T-helper 2 cell treated with Interferon-gamma antibody and Interleukin-4, amounts not matched to agents 100 ng/mL and 5 ng/mL, for 36 hours (primary cell): ENCODE measurements at regions not wholly inside any gene's neighbourhood (a gene's known extent, or its start where the extent isn't known, plus 50 kb on each side); places are given as distances from the start of the nearest gene placed in this dataset.

Source experiments
- intact Hi-C: fragments of 100-400 bp; cut with micrococcal nuclease; formaldehyde crosslinking; loops from one replicate; pipeline ENCODE4 v1.15.1; 2023

DNA sequence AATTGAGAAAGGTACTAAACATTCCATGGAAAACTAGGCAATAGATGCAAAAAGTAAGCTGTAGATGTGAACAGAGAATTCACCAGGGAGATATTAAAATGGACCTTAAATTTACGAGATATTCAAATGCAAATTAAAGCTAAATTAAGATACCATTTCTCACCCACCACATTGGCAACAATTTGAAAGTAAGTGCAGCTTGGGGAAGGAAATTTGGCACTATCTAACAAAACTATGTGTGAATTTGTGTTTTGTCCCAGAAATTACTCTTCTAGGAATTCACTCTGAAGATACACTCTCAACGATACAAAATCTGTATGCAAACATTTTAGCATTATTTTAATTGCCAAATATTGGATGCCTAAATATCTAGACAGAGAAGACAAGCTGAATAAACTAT is 178.2 kb upstream of the SORCS1 start:
- intact Hi-C loops: no loop called here

DNA sequence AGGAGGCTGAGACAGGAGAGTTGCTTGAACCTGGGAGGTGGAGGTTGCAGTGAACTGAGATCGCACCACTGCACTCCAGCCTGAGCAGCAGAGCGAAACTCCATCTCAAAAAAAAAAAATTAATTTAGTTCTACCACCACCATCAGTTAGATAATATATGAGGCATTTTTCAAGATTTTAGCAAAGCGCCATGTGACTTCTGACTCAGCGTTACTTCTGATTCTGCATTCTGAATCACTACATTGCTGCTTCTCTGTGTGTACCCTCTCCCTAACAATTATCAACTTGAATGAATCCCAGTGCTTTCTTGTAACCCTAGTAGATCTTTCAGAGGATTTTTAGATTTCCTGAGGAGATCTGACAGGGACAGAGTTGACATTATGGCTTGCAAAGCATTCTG is 176.8 kb upstream of the SORCS1 start:
- intact Hi-C loops: no loop called here

DNA sequence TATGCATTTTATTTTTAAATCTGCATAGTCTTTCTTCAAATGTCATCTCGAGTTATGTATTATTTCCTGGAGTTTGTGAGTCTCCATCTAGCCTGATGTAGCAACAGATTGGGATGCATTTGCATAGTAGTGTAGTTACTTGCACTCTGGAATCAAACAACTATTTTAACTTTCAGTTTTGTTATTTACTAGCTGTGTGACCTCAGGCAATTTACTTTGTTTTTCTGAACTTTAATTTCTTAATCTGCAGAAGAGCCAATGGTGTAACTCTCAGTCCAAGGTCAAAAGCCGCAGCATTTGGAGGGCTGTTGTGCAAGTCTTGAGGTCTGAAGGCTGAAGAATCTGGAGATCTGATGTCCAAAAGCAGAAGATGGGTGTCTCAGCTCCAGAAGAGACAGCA is 175.8 kb upstream of the SORCS1 start:
- intact Hi-C loops: no loop called here

DNA sequence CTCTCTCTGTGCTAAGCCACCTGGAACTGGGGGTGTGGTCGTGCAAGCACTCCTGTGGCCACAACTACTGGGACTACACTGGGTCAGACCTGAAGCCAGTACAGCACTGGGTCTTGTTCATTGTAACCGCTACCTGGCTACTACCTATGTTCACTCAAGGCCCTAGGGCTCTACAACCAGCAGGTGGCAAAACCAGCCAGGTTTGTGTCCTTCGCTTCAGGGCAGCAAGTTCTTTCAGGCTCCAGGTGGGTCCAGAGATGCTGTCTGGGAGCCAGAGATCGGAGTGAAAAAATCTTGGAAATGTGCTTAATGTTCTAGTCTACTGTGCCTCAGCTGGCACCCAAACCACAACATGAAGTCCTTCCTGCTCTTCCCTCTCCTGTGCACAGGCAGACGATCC is 171.6 kb upstream of the SORCS1 start:
- intact Hi-C loops: no loop called here

DNA sequence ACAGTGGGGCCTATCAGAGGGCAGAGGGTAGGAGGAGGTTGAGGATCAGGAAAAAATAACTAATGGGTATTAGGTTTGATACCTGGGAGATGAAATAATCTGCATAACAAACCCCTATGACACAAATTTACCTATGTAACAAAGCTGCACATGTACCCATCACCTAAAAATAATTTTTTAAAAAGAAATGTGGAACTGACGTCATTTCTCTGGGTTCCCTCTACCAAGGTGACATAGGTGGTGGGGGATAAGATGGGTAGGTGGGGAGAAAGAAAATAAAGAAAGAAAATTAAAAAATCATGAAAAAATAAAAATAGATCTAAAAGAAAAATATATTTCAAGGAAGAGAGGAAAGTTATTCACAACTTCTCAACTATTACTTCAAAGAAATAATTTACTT is 153.1 kb upstream of the SORCS1 start:
- intact Hi-C loops: no loop called here

DNA sequence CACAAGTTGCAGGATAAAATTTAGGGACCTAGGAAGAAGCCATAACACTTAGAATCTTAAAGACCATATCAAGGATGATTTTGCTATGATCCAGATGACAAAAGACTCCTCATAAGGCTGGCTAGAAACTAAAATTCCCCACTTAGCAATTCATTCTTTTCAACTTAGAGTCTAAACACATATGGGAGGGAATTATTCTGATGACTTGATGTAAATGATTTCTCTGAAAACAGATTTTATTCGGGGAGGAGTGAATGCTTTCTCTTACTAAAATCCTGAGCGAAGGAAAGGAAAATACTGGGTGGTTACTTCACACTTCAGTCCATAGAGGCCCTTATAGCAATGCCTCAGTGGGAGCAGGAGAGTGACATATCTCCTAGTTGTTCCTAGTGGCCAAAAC is 138.7 kb upstream of the SORCS1 start:
- intact Hi-C loops: no loop called here

DNA sequence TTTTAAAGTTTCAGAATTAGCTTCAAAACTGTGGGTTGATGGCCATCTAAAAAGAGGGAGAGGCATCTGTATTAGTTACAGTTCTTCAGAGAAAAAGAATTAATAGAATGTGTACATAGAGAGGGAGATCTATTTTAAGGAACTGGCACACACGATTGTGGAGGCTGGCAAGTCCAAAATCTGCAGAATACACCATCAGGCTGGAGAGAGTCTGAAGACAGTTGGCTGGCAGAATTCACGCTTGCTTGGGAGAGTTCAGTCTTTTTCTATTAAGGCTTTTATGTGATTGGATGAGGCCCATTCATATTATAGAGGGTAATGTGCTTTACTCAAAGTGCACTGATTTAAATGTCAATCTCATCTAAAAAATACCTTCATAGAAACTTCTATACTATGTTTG is 135.1 kb upstream of the SORCS1 start:
- intact Hi-C loops: no loop called here

DNA sequence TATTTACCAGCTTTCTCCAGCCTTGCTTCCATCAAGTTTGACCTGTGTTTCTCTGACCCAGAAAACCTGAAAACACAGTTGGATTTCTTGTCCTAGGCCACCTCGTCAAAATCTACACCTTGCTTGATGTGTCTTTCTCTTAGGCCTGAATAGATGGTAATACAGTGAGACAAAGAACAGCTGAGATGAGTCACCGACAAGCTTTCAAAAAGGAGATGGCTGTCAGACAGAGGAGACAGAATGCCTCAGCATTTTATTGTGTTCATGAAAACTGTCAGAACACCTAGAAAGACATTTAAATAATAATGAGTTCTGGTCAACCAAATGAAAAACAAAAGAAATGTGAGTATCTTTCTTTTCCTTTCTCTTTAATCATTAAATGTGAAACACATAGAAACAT is 119.7 kb upstream of the SORCS1 start:
- intact Hi-C loops: no loop called here

DNA sequence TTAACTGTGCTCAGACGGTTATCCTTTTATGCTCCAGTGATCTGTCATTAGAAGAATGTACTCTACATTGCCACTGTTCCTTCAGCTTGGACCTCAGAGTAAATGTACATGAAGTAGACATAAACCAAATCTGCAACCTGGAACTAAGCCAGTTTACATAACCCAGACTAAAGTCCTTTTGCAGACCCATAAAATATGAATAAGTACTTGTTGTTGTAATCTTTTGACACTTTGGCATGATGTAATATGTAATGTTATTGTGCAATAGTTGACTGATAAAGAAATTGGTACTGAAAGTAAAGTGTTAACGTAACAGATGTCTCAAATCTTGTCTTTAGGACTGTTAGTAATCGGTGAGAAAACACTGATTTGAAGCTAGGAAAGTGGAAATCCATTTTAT is 115.8 kb upstream of the SORCS1 start:
- intact Hi-C loops: no loop called here

DNA sequence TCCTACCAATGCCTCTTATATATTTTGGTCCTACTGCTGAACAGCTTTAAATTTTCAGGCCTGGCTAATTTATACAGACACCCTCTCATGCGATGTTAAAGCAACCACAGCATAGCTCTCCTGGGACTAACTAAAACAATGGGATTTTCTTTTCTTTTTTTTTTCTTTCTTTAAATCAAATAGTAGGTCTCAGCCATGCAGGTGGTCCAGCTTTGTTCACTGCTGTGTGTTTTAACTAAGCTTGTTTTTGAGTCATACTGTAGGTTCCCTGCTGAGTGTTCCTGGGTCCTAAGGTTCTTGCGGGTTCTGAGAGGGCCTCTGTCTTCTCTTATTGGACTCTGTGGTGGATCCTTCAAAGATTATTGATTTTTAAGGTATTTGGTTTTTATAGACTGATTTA is 113.1 kb upstream of the SORCS1 start:
- intact Hi-C loops: no loop called here

DNA sequence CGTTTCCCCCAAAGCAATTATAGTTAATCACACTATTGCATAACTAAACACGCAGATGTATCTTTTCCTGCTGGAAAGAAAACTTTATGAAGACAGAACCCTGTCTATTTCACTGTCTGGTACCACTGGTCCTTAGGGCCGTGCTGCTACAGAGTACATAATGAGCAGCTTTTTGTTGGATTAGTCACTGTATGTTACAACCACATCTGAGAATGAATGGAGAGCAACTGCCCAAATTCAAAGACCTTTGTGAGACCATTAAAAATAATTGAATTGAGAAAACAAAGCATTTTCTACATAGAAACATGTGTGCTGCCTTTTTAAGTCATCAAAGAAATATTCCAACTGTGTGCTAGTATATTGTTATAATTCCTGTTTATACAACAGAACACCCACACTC is 111.3 kb upstream of the SORCS1 start:
- intact Hi-C loops: no loop called here

DNA sequence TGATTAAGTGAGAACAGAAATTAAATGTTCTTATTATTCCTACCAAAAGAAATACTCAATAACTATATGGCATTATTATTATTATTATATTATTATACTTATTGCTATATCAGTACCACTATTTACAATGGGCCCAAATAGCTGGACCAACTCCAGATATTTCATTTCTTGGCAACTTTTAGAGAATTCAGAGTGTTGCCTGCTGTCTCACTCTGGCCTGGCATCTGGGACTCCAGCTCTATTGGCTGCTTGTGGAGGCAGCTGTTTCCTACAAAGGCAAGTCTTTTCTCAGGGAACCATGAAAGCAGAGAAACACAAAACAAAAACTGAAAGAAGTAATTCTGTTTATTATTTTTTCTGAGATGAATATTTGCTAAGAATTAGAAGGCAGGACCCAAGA is 105.1 kb upstream of the SORCS1 start:
- intact Hi-C loops: no loop called here

DNA sequence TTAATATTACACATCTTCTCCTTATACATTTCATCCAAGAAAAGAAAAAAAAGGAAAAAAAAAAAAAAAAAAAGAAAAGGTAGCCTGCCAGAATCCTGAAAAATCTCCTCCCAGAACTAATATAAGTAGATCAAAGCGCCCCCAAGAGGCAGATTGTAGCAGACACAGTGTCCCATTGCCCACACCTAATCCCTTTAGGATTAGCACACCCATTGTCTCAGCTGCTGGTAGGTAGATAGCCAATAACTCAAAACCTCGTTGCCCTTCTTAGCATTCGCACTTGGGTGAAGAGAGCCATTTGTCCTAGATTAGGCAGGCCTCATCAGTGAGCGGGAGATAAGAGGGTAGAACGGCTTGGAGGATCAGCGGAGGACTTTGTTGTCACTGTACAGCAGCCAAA is 100.2 kb upstream of the SORCS1 start:
- intact Hi-C loops: no loop called here

DNA sequence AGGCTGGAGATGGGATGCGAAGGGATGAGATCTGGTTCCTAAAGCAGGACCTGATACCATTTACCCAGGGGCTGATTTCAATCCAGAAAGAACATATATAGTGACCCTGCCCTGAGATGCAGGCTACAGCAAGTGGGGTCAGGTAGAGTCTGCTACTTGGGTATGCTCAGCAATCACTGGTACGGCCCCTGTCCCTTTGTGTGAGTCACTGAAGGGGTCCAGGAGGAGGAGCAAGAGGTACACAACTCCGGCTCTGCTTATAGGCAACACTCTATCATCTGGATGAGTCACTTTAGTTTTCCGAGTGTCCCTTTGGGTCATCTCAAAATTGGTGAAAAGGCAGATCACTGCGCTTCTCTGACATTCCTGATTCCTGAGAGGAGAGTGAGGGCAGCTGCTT is 79.6 kb upstream of the SORCS1 start:
- intact Hi-C loops: no loop called here

DNA sequence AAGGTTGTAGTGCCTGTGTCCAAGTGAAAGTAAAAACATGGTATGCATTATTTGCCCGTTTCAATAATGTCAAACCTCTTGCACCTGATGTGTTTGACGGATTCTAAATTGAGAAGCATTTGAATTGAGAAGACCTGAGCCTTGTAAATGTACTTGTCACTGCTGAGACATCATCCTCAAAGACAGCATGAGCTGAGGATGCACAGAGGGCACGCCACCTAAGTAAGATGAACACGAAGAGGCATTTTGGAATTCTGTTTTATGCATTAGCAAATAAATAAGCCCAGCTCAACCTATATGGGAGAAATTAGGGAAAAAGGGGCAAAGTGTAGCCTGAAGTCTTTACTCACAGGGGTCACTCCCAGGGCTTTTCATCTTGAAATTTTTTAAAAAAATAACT is 73.8 kb upstream of the SORCS1 start:
- intact Hi-C loops: no loop called here

DNA sequence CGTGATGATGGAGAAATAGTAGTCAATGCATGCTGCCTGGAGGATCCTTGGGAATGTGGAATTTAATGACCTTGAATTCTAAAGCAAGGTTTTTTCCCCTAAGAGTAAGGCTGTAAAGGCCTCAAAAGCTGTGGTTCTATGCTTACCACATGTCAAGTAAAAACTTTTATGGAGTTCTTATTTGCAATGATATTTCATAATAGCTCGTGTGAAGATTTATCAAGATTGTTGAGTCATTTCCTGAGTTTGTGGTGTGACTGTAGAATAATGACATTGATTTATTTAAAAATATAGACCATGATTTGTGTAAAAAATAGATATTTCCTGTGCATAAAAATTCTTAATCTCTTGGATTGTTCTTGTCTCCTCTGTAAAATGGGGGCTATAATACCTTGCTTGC is 67.5 kb upstream of the SORCS1 start:
- intact Hi-C loops: no loop called here

DNA sequence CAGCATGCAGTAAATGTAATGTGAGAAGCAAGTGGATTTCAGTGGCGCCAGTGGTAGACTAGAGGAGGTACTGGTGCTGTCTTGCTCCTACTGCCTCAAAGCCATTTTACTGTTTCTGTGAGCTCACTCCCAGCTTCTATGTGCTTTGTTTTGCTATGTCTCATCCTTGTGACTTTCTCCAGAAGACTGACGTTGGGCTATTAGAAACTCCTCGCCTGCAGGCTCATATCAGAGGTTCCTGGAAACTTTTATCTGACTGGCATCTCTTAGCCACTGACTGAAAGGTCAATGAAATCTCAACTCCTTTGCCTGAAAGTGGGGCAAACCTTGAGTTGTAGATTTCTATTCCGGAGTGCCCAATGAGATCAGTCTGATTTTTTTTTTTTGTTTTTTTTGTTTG is 66.4 kb upstream of the SORCS1 start:
- intact Hi-C loops: no loop called here

DNA sequence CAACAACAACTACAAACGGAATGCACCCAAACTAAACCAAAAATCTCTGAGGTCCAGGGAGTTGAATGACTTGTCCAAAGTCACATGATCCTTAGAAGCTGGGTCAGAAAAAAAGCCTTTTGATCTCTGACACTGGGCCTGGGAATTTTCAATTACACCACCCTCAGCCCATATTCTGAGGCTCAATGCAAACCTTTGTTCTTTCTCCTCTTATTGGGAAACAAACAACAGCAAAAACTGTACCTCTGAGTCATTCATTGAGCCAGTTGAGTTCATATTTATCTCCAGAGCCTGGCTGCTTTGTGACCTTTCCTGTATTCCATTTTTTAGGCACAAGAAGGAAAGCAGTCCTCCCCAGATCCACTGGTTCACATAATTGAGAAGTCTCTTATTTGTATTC is 51.2 kb upstream of the SORCS1 start:
- intact Hi-C loops: no loop called here
